Testis (tissue), 2 donors: ENCODE measurements at regions not wholly inside any gene's neighbourhood (a gene's known extent, or its start where the extent isn't known, plus 50 kb on each side); places are given as distances from the start of the nearest gene placed in this dataset.

Experiments
- DNase-seq: peaks from one replicate; pipeline ENCODE4 v3.0.0-alpha.2; 2019
- H3K27ac ChIP-seq, 2 donors: fragments of 200-600 bp; sonication (generic); one replicate each; pipeline ENCODE4 v1.5.1; 2019
- H3K27me3 ChIP-seq: fragments of 200-600 bp; sonication (generic); one replicate; pipeline ENCODE4 v1.5.1; 2019
- H3K36me3 ChIP-seq: fragments of 200-600 bp; sonication (generic); one replicate; pipeline ENCODE4 v1.5.1; 2017; ENCODE audit warnings: low read depth; ENCODE audit errors: missing control alignments
- H3K4me1 ChIP-seq: fragments of 200-600 bp; sonication (generic); one replicate; pipeline ENCODE4 v1.5.1; 2019
- H3K4me3 ChIP-seq, 2 donors: fragments of 200-600 bp; sonication (generic); one replicate each; pipeline ENCODE4 v1.5.1; 2017 to 2019
- H3K9me3 ChIP-seq: fragments of 200-600 bp; sonication (generic); one replicate; pipeline ENCODE4 v1.5.1; 2017
- POLR2A ChIP-seq: fragments of 450-650 bp; IDR thresholded peaks from one replicate; pipeline ENCODE4 v1.6.1; 2017; ENCODE audit warnings: antibody characterized with exemption, mild to moderate bottlenecking, moderate library complexity
- WGBS, 2 donors: methylation state at CpG; one replicate each; pipeline ENCODE4 v1.1.5; 2018; 5-methylcytosine and 5-hydroxymethylcytosine counted together
- intact Hi-C: fragments of 100-400 bp; cut with DNase I; formaldehyde crosslinking; loops from one replicate; pipeline ENCODE4 v1.15.1; 2023; ENCODE audit warnings: low total_unique reads
- TF ChIP-seq, protein P1 (sequence below), 3 experiments: fragments of 450-650 bp in 2 of 3; fragments of 200-600 bp in 1 of 3; sonication (generic) in 1 of 3; IDR thresholded peaks; one replicate each; pipeline ENCODE4 v1.5.1; 2016 to 2019; ENCODE audit warnings: antibody characterized with exemption in 3 of 3, mild to moderate bottlenecking in 2 of 3, moderate library complexity in 1 of 3

DNA sequence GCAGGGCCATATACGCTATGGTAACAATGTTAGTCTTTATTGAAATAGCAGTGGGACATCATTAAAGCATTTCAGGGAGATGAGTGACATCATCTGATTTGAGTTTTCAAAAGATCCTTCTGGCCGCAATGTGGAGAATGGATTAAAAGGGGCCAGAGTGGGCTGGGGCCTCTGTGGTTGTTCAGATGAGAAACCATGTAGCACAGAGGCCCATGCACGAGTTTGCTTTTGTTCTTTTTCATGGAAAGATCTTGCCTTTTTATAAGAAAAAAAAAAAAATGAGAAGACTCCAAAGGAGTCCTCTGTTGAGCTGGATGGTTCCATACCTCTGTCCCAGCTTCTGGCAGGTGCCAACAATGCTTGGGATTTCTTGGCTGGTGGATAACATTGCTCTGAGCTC, 173.5 kb upstream of the SPRY4 start:
- DNase-seq: no peak
- 76 to 77% methylated on average over 3 of the region's 3 CpGs for WGBS, 2 donors
- intact Hi-C loops: no loop called here
- Histone ChIP-seq H3K4me3 (no peak overlapping the region), H3K27ac (no peak overlapping the region), H3K27me3 (no peaks in the 10 kb centered on the region), H3K36me3 (no peaks in the 10 kb centered on the region), H3K9me3 (no peaks in the 10 kb centered on the region), H3K4me1 (no peaks in the 10 kb centered on the region)
- TF ChIP-seq POLR2A: no peak
- TF ChIP-seq, protein P1, sequence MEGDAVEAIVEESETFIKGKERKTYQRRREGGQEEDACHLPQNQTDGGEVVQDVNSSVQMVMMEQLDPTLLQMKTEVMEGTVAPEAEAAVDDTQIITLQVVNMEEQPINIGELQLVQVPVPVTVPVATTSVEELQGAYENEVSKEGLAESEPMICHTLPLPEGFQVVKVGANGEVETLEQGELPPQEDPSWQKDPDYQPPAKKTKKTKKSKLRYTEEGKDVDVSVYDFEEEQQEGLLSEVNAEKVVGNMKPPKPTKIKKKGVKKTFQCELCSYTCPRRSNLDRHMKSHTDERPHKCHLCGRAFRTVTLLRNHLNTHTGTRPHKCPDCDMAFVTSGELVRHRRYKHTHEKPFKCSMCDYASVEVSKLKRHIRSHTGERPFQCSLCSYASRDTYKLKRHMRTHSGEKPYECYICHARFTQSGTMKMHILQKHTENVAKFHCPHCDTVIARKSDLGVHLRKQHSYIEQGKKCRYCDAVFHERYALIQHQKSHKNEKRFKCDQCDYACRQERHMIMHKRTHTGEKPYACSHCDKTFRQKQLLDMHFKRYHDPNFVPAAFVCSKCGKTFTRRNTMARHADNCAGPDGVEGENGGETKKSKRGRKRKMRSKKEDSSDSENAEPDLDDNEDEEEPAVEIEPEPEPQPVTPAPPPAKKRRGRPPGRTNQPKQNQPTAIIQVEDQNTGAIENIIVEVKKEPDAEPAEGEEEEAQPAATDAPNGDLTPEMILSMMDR (IDR thresholded peaks at IDR 0.05): no peak

DNA sequence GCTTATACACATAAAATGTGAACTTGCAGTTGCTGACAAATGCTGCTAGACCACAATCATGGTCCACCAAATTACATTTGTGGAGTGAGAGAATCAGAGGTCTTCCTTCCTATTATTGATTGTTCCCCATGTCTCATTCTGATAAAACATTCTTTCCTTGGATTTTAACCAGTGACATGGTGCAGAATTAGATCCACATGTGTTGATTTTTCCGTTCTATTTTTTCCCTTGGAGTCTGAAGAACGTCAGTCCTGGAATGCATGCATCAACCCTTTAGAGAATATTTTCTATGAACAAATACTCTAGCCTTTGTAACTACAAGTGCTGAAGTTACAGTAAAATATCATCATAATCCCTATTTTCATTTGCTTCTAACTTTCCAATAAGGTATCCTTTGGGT, 170.7 kb upstream of the SPRY4 start:
- no peaks in the 10 kb centered on the region for H3K9me3 ChIP-seq
- no peaks in the 10 kb centered on the region for H3K4me1 ChIP-seq
- TF ChIP-seq, protein P1 (IDR thresholded peaks at IDR 0.05): no peak
- TF ChIP-seq POLR2A: no peak
- no peak overlapping the region for H3K27ac ChIP-seq
- H3K27me3 ChIP-seq: no peaks in the 10 kb centered on the region
- intact Hi-C loops: no loop called here
- no peak overlapping the region for H3K4me3 ChIP-seq
- no peak for DNase-seq
- 64 to 65% methylated on average over 2 of the region's 2 CpGs for WGBS, 2 donors
- H3K36me3 ChIP-seq: no peaks in the 10 kb centered on the region

DNA sequence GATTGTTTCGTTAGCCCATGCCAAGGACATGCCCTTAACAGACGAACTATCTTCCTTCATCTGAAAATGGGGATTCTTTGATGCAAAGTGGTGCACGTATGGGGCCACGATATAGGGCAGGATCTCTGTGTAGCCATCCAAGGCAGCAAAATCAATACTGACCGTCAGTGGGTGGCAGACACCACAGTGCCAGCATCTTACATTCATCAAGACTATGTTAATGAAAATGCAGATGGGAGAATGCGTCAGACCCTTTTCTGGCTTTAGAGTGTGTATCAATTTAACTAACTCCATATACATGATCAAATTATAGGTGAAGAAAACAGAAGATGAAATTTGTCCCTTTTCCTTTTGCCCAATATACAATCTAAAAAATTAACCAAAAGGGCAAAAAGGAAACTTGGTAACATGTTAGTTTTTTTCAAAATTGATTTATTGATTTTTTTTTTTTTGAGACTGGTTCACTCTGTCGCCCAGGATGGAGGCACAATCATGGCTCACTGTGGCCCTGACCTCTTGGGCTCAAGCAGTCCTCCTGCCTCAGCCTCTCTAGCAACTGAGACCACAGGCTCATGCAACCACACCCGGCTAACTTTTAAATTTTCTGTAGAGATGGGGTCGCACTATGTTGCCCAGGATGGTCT, 169.2 kb upstream of the SPRY4 start:
- intact Hi-C loops: no loop called here
- Histone ChIP-seq H3K36me3 (no peaks in the 10 kb centered on the region), H3K4me3 (no peak overlapping the region), H3K27me3 (no peaks in the 10 kb centered on the region), H3K4me1 (no peaks in the 10 kb centered on the region), H3K27ac (no peak overlapping the region), H3K9me3 (no peaks in the 10 kb centered on the region)
- TF ChIP-seq, protein P1 (IDR thresholded peaks at IDR 0.05): no peak
- TF ChIP-seq POLR2A: no peak
- 83 to 96% methylated on average over 9 of the region's 9 CpGs for WGBS, 2 donors
- no peak for DNase-seq

DNA sequence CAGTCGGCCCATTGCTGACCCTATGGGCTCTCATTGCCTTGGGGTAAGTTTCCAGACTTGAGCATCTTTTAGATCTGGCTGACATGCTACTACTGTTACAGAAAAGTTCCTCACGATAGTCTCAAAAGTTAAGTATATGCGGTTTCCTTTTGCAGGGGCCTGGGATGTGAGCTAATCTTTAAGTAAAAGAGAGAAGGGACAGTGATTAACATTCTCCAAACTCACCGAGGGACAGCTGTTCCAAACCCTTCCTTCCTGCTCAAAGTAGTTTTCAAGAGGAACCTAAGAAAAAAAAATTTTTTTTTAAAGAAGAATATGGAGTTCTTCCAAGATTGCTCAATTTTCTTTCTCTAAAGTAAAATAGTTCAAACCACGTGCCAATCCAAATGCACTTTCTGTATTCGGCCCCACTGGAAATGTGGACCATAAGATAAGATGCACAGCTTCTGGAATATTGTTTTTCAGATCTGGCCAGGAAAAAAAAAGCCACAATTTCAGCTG, 168.0 kb upstream of the SPRY4 start:
- peak; percentile 16 for DNase-seq
- 21 to 36% methylated on average over 6 of the region's 6 CpGs for WGBS, 2 donors
- TF ChIP-seq, protein P1 (IDR thresholded peaks at IDR 0.05): no peak
- no peak for TF ChIP-seq POLR2A

DNA sequence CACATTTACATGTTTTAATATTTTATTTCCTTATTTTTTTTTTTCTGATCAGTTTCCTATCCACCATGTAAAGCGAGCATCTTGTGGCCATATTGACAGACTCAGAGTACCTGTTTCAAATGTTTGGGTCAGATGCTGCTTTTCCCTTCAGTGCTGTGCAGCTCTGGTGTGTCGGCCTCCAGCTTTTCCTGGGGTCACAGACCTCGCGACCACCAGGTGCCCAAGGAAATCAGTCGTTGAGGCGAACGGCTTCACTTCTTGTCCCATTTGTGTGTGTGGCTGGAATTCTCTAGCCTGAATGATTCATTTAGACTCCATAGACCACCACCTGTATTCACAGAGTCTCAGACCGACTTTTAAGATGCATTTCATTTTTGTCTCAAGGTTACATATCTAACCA, 166.9 kb upstream of the SPRY4 start:
- Histone ChIP-seq H3K27ac (no peak overlapping the region), H3K27me3 (no peaks in the 10 kb centered on the region), H3K4me3 (no peak overlapping the region), H3K36me3 (no peaks in the 10 kb centered on the region), H3K9me3 (no peaks in the 10 kb centered on the region), H3K4me1 (no peaks in the 10 kb centered on the region)
- DNase-seq: no peak
- 79 to 93% methylated on average over 8 of the region's 8 CpGs for WGBS, 2 donors
- TF ChIP-seq POLR2A: no peak
- TF ChIP-seq, protein P1 (IDR thresholded peaks at IDR 0.05): no peak
- intact Hi-C loops: no loop called here

More for the DNA sequence above, 168.0 kb upstream of the SPRY4 start:
- Histone ChIP-seq H3K27me3 (no peaks in the 10 kb centered on the region), H3K4me3 (no peak overlapping the region), H3K27ac (peak overlapping the region in 1 of 2 donors; percentile 59), H3K9me3 (no peaks in the 10 kb centered on the region), H3K36me3 (no peaks in the 10 kb centered on the region), H3K4me1 (no peaks in the 10 kb centered on the region)
- intact Hi-C loops: no loop called here
